ENCODE measurements at regions not wholly inside any gene's neighbourhood (a gene's known extent, or its start where the extent isn't known, plus 50 kb on each side); places are given as distances from the start of the nearest gene placed in this dataset.

DNA sequence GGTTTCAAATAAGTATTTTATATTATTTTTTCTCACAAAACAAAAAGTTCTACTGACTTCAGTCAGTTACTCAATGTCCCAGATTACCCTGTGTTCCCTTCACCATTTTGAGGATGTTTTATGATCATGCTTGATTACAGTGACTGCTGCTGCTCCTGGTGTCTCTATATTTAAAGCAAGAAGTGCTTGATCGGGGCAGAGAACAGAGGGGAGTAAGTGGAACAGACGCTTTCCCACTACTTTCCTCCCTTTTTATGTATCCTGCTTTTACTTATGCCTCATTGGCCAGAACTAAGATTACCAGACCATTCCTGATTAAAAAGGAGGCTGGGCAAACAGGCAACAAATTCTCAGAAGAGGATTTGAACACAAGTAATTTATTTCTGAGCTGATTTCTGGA, 612.1 kb downstream of the VGLL3 start:
- TF ChIP-seq POLR2AphosphoS5 (IDR thresholded peaks at IDR 0.05) (no peak), POLR2A (IDR thresholded peaks at IDR 0.05) (no peak)
